ENCODE measurements at regions not wholly inside any gene's neighbourhood (a gene's known extent, or its start where the extent isn't known, plus 50 kb on each side); places are given as distances from the start of the nearest gene placed in this dataset.
"Not testable (repeated sequence)": the region's sequence is repeated elsewhere in the genome, so short reads cannot be mapped to it uniquely, and the experiment has no call there.

DNA sequence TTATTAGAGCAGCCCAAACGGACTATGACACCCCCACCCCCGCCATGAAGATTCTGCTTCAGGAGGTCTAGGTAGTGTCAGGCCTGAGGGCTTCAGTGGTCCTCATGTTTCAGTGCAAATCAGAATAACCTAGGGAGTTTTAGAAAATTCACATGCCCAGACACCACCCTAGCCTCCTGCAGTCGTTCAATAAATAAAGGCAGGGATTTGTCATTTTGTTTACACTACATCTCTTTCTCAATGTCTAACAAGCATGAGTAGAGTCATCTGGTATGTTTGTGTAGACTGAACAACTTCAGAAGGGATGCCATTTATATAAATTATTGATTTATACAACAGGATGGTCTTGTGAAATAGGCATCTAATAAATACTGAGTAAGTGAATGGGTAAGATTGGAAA, 112.1 kb upstream of the SERPINE2 start:
- no peak for DNase-seq
- H3K27me3 ChIP-seq (ENCODE audit: insufficient read depth, low read length), result no peaks in the 10 kb centered on the region
- no peak overlapping the region for H3K14ac ChIP-seq (ENCODE audit: insufficient read depth, low read length)
- no peak overlapping the region for H3K18ac ChIP-seq (ENCODE audit: insufficient read length, low read depth, low read length)
- Mint-ChIP-seq H3K4me3 (no peak overlapping the region), H3K9me3 (0 out of 5 replicates have a peak, but pooled peaks cover 0 to 2% of the 10 kb centered on the region in 2 experiments), H3K27me3 (ENCODE audit: low read depth) (no peaks in the 10 kb centered on the region), H3K27ac (no peak overlapping the region), H3K36me3 (ENCODE audit: insufficient read depth in 1 of 3, low read depth in 3 of 3) (no peaks in the 10 kb centered on the region), H3K4me1 (no peaks in the 10 kb centered on the region)
- no peak overlapping the region for H3K56ac ChIP-seq (ENCODE audit: insufficient read length, low read depth, low read length)
- no peak overlapping the region for H3K4ac ChIP-seq (ENCODE audit: low read depth, low read length)
- no peak overlapping the region for H4K91ac ChIP-seq (ENCODE audit: insufficient read length, low read depth, low read length)
- H3K23me2 ChIP-seq (ENCODE audit: insufficient read length, low read depth, low read length, poor library complexity, severe bottlenecking), result no peaks in the 10 kb centered on the region
- H2BK5ac ChIP-seq (ENCODE audit: insufficient read length, low read length), result no peak overlapping the region
- no CpG with 5 or more reads among the region's 3 CpGs for WGBS (ENCODE audit: extremely low coverage, insufficient read length, low lambda C conversion rate)
- no peaks in the 10 kb centered on the region for H3K9me3 ChIP-seq (ENCODE audit: control insufficient read depth, low read depth, low read length)
- H2BK12ac ChIP-seq (ENCODE audit: insufficient read length, low read depth, low read length), result no peak overlapping the region
- H3T11ph ChIP-seq (ENCODE audit: low read length), result no peak overlapping the region
- no peak overlapping the region for H2BK15ac ChIP-seq (ENCODE audit: low read depth, low read length)
- H3K9ac ChIP-seq (ENCODE audit: extremely low read depth, insufficient read length, low read length), result no peak overlapping the region
- H3K23ac ChIP-seq (ENCODE audit: insufficient read length, low read depth, low read length), result no peak overlapping the region
- H3K79me1 ChIP-seq (ENCODE audit: insufficient read depth, low read depth, low read length, poor library complexity, severe bottlenecking), result no peaks in the 10 kb centered on the region
- TF ChIP-seq, protein P1, sequence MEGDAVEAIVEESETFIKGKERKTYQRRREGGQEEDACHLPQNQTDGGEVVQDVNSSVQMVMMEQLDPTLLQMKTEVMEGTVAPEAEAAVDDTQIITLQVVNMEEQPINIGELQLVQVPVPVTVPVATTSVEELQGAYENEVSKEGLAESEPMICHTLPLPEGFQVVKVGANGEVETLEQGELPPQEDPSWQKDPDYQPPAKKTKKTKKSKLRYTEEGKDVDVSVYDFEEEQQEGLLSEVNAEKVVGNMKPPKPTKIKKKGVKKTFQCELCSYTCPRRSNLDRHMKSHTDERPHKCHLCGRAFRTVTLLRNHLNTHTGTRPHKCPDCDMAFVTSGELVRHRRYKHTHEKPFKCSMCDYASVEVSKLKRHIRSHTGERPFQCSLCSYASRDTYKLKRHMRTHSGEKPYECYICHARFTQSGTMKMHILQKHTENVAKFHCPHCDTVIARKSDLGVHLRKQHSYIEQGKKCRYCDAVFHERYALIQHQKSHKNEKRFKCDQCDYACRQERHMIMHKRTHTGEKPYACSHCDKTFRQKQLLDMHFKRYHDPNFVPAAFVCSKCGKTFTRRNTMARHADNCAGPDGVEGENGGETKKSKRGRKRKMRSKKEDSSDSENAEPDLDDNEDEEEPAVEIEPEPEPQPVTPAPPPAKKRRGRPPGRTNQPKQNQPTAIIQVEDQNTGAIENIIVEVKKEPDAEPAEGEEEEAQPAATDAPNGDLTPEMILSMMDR (conservative IDR thresholded peaks at IDR 0.05), result no peak
- H4K20me1 ChIP-seq (ENCODE audit: control insufficient read depth, insufficient read depth, insufficient read length), result no peaks in the 10 kb centered on the region
- H3K4me1 ChIP-seq (ENCODE audit: insufficient read depth, low read length), result no peaks in the 10 kb centered on the region
- H2AK5ac ChIP-seq (ENCODE audit: insufficient read length, low read length), result no peak overlapping the region
- H2BK120ac ChIP-seq (ENCODE audit: low read depth, low read length, poor library complexity, severe bottlenecking), result no peak overlapping the region
- H2AFZ ChIP-seq (ENCODE audit: low read length), result no peak overlapping the region
- no peak overlapping the region for H2BK20ac ChIP-seq (ENCODE audit: low read depth, low read length, poor library complexity, severe bottlenecking)
- no peak overlapping the region for H3K27ac ChIP-seq (ENCODE audit: insufficient read length, low read depth, low read length)
- no peak overlapping the region for H4K5ac ChIP-seq (ENCODE audit: insufficient read length, low read depth, low read length)
- no peak overlapping the region for H3K4me2 ChIP-seq (ENCODE audit: insufficient read depth, insufficient read length, low read length)
- H3K79me2 ChIP-seq (ENCODE audit: insufficient read depth, low read length), result no peaks in the 10 kb centered on the region
- H4K8ac ChIP-seq (replicated peaks; ENCODE audit: insufficient read length, low read depth, low read length), result no peak overlapping the region

- not testable (repeated sequence) for H2BK12ac ChIP-seq (ENCODE audit: insufficient read length, low read depth, low read length); H3K18ac ChIP-seq (ENCODE audit: insufficient read length, low read depth, low read length); H2AFZ ChIP-seq (ENCODE audit: low read length)
Measured at GRCh38 chr2:224148058-224148457, 109.0 kb upstream of the SERPINE2 start.

More at GRCh38 chr2:224148058-224148457, 109.0 kb upstream of the SERPINE2 start:
- H3K36me3 Mint-ChIP-seq (ENCODE audit: insufficient read depth in 1 of 3, low read depth in 3 of 3); H2BK5ac ChIP-seq (ENCODE audit: insufficient read length, low read length); H4K20me1 ChIP-seq (ENCODE audit: control insufficient read depth, insufficient read depth, insufficient read length); H3K4me2 ChIP-seq (ENCODE audit: insufficient read depth, insufficient read length, low read length); H3K9me3 ChIP-seq (ENCODE audit: control insufficient read depth, low read depth, low read length); H3K79me1 ChIP-seq (ENCODE audit: insufficient read depth, low read depth, low read length, poor library complexity, severe bottlenecking); H2BK120ac ChIP-seq (ENCODE audit: low read depth, low read length, poor library complexity, severe bottlenecking); H3K27ac Mint-ChIP-seq; H3K4me1 Mint-ChIP-seq; H3K14ac ChIP-seq (ENCODE audit: insufficient read depth, low read length); H3K79me2 ChIP-seq (ENCODE audit: insufficient read depth, low read length); H3K27me3 ChIP-seq (ENCODE audit: insufficient read depth, low read length); H2BK15ac ChIP-seq (ENCODE audit: low read depth, low read length); H4K91ac ChIP-seq (ENCODE audit: insufficient read length, low read depth, low read length); H2BK20ac ChIP-seq (ENCODE audit: low read depth, low read length, poor library complexity, severe bottlenecking); H3K4me3 Mint-ChIP-seq; DNase-seq; H3K27me3 Mint-ChIP-seq (ENCODE audit: low read depth); H3K9ac ChIP-seq (ENCODE audit: extremely low read depth, insufficient read length, low read length); H2AK5ac ChIP-seq (ENCODE audit: insufficient read length, low read length); H3K27ac ChIP-seq (ENCODE audit: insufficient read length, low read depth, low read length); H3K4ac ChIP-seq (ENCODE audit: low read depth, low read length); H4K8ac ChIP-seq (replicated peaks; ENCODE audit: insufficient read length, low read depth, low read length); H3K56ac ChIP-seq (ENCODE audit: insufficient read length, low read depth, low read length); H3T11ph ChIP-seq (ENCODE audit: low read length); H3K4me1 ChIP-seq (ENCODE audit: insufficient read depth, low read length); H4K5ac ChIP-seq (ENCODE audit: insufficient read length, low read depth, low read length); H3K23me2 ChIP-seq (ENCODE audit: insufficient read length, low read depth, low read length, poor library complexity, severe bottlenecking); H3K9me3 Mint-ChIP-seq; H3K23ac ChIP-seq (ENCODE audit: insufficient read length, low read depth, low read length): not testable (repeated sequence)
- no CpG with 5 or more reads among the region's 5 CpGs for WGBS (ENCODE audit: extremely low coverage, insufficient read length, low lambda C conversion rate)

Measured in H9 (cell line).